OCI-LY7 (cell line): ENCODE measurements at regions not wholly inside any gene's neighbourhood (a gene's known extent, or its start where the extent isn't known, plus 50 kb on each side); places are given as distances from the start of the nearest gene placed in this dataset.

Source experiments
- BruUV-seq: library from RNA; stranded (reverse); fragments of 400-500 nt; replicated peaks from 2 replicates; lab custom pipeline; 2021; lab: Mats Ljungman, UMichigan
- CTCF ChIA-PET: fragments of 300-600 bp; sonication (Branson Sonifier 250); formaldehyde crosslinking; loops from one replicate; lab custom pipeline; 2022; ENCODE audit warnings: antibody characterized with exemption; ENCODE audit not compliant: unreplicated experiment; lab: Charles Lee
- POLR2A ChIA-PET: fragments of 300-600 bp; sonication (Branson Sonifier 250); formaldehyde crosslinking; loops from one replicate; lab custom pipeline; 2022; ENCODE audit warnings: antibody characterized with exemption; lab: Charles Lee
- DNase-seq: peaks from one replicate; pipeline ENCODE4 v3.0.0-alpha.2; 2015; ENCODE audit warnings: low spot score
- H2AFZ ChIP-seq: fragments of 200-600 bp; sonication (generic), shearing (Covaris generic); 2 replicates; pipeline ENCODE4 v1.6.1; 2014; ENCODE audit warnings: mild to moderate bottlenecking, antibody characterized with exemption, low read length, moderate library complexity
- H3K27ac ChIP-seq: fragments of 200-600 bp; sonication (generic); 2 replicates; pipeline ENCODE4 v1.5.1; 2014; ENCODE audit warnings: mixed run types, low read depth, mild to moderate bottlenecking, moderate library complexity, low read length, inconsistent platforms; ENCODE audit not compliant: poor library complexity, severe bottlenecking
- H3K36me3 ChIP-seq: fragments of 200-600 bp; sonication (generic); 2 replicates; pipeline ENCODE4 v1.6.1; 2014; ENCODE audit warnings: mild to moderate bottlenecking, antibody characterized with exemption, low read length, moderate library complexity, mixed read lengths; ENCODE audit not compliant: insufficient read depth
- H3K4me1 ChIP-seq: fragments of 200-600 bp; sonication (generic); 2 replicates; pipeline ENCODE4 v1.5.1; 2014; ENCODE audit warnings: mild to moderate bottlenecking, low read length; ENCODE audit not compliant: insufficient read depth, poor library complexity, severe bottlenecking
- H3K4me2 ChIP-seq: fragments of 200-600 bp; sonication (generic); 2 replicates; pipeline ENCODE4 v1.6.1; 2014; ENCODE audit warnings: mild to moderate bottlenecking, low read length
- H3K4me3 ChIP-seq: fragments of 200-600 bp; sonication (generic); 2 replicates; pipeline ENCODE4 v1.5.1; 2014; ENCODE audit warnings: mild to moderate bottlenecking, low read depth, low read length; ENCODE audit not compliant: poor library complexity, severe bottlenecking
- H3K79me2 ChIP-seq: fragments of 200-600 bp; sonication (generic); 2 replicates; pipeline ENCODE4 v1.6.1; 2016; ENCODE audit warnings: low read depth, mild to moderate bottlenecking, low read length, moderate library complexity, mixed read lengths; ENCODE audit not compliant: insufficient read depth
- H3K9me2 ChIP-seq: fragments of 200-600 bp; sonication (generic); 2 replicates; pipeline ENCODE4 v1.6.1; 2016; ENCODE audit warnings: mild to moderate bottlenecking, low read length, mixed read lengths; ENCODE audit not compliant: insufficient read depth
- H3K9me3 ChIP-seq: fragments of 200-600 bp; sonication (generic); 2 replicates; pipeline ENCODE4 v1.6.1; 2014; ENCODE audit warnings: mild to moderate bottlenecking, mixed run types, low read length, mixed read lengths
- H4K20me1 ChIP-seq: fragments of 200-600 bp; sonication (generic); 2 replicates; pipeline ENCODE4 v1.6.1; 2014; ENCODE audit warnings: mild to moderate bottlenecking, antibody characterized with exemption, low read length, moderate library complexity, mixed read lengths; ENCODE audit not compliant: insufficient read depth
- EZH2phosphoT487 ChIP-seq: fragments of 200-600 bp; sonication (generic); IDR thresholded peaks from 2 replicates; pipeline ENCODE4 v1.6.1; 2018; ENCODE audit warnings: low read depth, borderline replicate concordance, mild to moderate bottlenecking, mixed run types, antibody characterized with exemption, low read length, moderate library complexity, mixed read lengths
- intact Hi-C: fragments of 100-400 bp; cut with micrococcal nuclease; formaldehyde crosslinking; loops from one replicate; pipeline ENCODE4 v1.10.0; 2022; ENCODE audit not compliant: unreplicated experiment
- TF ChIP-seq, protein P1 (sequence below): fragments of 200-600 bp; sonication (generic); conservative IDR thresholded peaks from 2 replicates; pipeline ENCODE4 v1.5.1; 2014; ENCODE audit warnings: mild to moderate bottlenecking, antibody characterized with exemption, low read length, moderate library complexity, mixed read lengths

GRCh38 chr1:5312293-5312674 is 657.9 kb downstream of the AJAP1 start:
- ChIA-PET CTCF (no interaction called here), POLR2A (no interaction called here)
- Histone ChIP-seq H3K4me2 (no peak overlapping the region), H3K36me3 (no peaks in the 10 kb centered on the region), H4K20me1 (no peaks in the 10 kb centered on the region), H3K79me2 (no peaks in the 10 kb centered on the region), H3K9me2 (no peaks in the 10 kb centered on the region), H3K4me3 (no peak overlapping the region), H3K4me1 (no peaks in the 10 kb centered on the region), H3K27ac (no peak overlapping the region), H2AFZ (no peak overlapping the region), H3K9me3 (no peaks in the 10 kb centered on the region)
- BruUV-seq, result no TSS peak
- intact Hi-C loops, result no loop called here
- DNase-seq, result no peak
- TF ChIP-seq EZH2phosphoT487, result no peak
- TF ChIP-seq, protein P1, sequence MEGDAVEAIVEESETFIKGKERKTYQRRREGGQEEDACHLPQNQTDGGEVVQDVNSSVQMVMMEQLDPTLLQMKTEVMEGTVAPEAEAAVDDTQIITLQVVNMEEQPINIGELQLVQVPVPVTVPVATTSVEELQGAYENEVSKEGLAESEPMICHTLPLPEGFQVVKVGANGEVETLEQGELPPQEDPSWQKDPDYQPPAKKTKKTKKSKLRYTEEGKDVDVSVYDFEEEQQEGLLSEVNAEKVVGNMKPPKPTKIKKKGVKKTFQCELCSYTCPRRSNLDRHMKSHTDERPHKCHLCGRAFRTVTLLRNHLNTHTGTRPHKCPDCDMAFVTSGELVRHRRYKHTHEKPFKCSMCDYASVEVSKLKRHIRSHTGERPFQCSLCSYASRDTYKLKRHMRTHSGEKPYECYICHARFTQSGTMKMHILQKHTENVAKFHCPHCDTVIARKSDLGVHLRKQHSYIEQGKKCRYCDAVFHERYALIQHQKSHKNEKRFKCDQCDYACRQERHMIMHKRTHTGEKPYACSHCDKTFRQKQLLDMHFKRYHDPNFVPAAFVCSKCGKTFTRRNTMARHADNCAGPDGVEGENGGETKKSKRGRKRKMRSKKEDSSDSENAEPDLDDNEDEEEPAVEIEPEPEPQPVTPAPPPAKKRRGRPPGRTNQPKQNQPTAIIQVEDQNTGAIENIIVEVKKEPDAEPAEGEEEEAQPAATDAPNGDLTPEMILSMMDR, result no peak

DNA sequence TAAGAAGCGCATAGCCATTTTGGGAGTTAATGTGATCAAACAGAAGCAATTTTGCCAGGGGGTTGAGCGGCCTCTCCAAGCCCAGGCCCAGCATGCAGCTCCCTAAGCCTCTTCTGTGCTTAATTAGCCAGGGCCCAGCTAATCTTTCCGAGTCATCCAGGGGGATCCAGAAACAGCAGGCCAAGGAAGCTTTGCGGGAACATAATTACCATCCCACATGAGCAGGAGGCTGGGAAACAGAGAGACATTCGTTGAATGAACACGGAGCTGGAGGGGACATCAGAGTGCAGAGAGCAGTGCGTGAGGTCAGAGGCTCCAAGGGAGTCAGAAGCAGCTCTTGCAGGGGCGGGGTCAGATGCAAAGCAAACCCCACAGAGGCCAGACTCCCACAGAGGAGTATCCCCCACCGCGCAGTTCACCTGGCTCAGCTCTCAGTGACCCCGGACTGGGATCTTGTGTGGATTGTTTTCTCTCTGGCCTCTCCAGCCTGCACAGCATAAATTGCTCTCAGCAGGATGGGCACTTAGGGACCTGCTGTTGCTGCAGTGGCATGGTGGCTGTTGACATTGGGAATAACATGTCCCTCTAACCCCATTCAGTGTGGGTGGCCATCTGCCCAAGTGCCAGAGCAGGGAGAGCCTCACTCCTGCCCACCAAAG is 657.4 kb downstream of the AJAP1 start:
- Histone ChIP-seq H3K27ac (no peak overlapping the region), H3K36me3 (no peaks in the 10 kb centered on the region), H3K4me3 (no peak overlapping the region), H3K4me2 (no peak overlapping the region), H4K20me1 (no peaks in the 10 kb centered on the region), H3K79me2 (no peaks in the 10 kb centered on the region), H2AFZ (no peak overlapping the region), H3K9me3 (no peaks in the 10 kb centered on the region), H3K9me2 (no peaks in the 10 kb centered on the region), H3K4me1 (no peaks in the 10 kb centered on the region)
- BruUV-seq, result no TSS peak
- ChIA-PET POLR2A (no interaction called here), CTCF (no interaction called here)
- no peak for DNase-seq
- no peak for TF ChIP-seq EZH2phosphoT487
- TF ChIP-seq, protein P1, result no peak
- intact Hi-C loops, result no loop called here

DNA sequence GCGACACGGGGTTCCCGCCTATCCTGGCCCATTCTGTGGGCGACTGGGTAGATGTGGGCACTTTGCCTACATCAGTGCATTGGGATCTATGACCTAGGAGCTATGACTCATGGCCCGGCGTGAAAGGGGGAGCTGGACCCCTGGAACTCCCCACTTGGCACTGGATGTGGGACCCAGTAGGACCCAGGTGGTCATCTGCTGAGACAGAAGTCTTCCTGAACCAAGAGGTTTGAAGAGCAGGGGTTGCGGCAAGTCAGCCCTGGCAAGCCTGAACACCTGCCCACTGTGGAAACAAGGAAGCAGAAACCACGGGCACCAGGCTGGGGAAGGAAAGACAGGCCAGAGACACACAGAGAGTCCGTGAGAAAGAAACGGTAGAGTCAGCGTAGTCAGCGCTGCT is 656.7 kb downstream of the AJAP1 start:
- TF ChIP-seq, protein P1, result no peak
- no peak for TF ChIP-seq EZH2phosphoT487
- H3K79me2 ChIP-seq, result no peaks in the 10 kb centered on the region
- no peaks in the 10 kb centered on the region for H4K20me1 ChIP-seq
- no peak overlapping the region for H2AFZ ChIP-seq
- no peaks in the 10 kb centered on the region for H3K36me3 ChIP-seq
- H3K9me2 ChIP-seq, result no peaks in the 10 kb centered on the region
- no peaks in the 10 kb centered on the region for H3K9me3 ChIP-seq
- H3K4me2 ChIP-seq, result no peak overlapping the region
- H3K27ac ChIP-seq, result no peak overlapping the region
- no peaks in the 10 kb centered on the region for H3K4me1 ChIP-seq
- no TSS peak for BruUV-seq
- DNase-seq, result no peak
- no peak overlapping the region for H3K4me3 ChIP-seq
- CTCF ChIA-PET, result no interaction called here
- POLR2A ChIA-PET, result no interaction called here
- intact Hi-C loops, result no loop called here
